KG1 (cell line): ENCODE measurements at regions not wholly inside any gene's neighbourhood (a gene's known extent, or its start where the extent isn't known, plus 50 kb on each side); places are given as distances from the start of the nearest gene placed in this dataset.
"Not testable (repeated sequence)": the region's sequence is repeated elsewhere in the genome, so short reads cannot be mapped to it uniquely, and the experiment has no call there.

Source experiments
- DNase-seq: peaks from one replicate; lab custom pipeline; 2025; lab: John Stamatoyannopoulos, UW

- no peak for DNase-seq
Observed at GRCh38 chr3:124043023-124043422, 51.1 kb upstream of the ROPN1 start.

GRCh38 chr3:124044956-124045355 is 53.0 kb upstream of the ROPN1 start:
- no peak for DNase-seq

- no peak for DNase-seq
Observed at GRCh38 chr3:124048967-124049798, 57.3 kb upstream of the ROPN1 start.

GRCh38 chr3:124051636-124052035 is 59.7 kb upstream of the ROPN1 start:
- DNase-seq: no peak

- no peak for DNase-seq
Observed at GRCh38 chr3:124053871-124054270, 61.9 kb upstream of the ROPN1 start.

GRCh38 chr3:124056846-124057245 is 64.9 kb upstream of the ROPN1 start:
- DNase-seq: no peak

GRCh38 chr3:124057420-124057819 is 65.5 kb upstream of the ROPN1 start:
- DNase-seq: no peak

GRCh38 chr3:124059580-124059979 is 67.7 kb upstream of the ROPN1 start:
- no peak for DNase-seq

- DNase-seq: no peak
Observed at GRCh38 chr3:124063197-124063909, 71.4 kb upstream of the ROPN1 start.

- no peak for DNase-seq
Observed at GRCh38 chr3:124064050-124064449, 72.1 kb upstream of the ROPN1 start.

- DNase-seq: not testable (repeated sequence)
Observed at GRCh38 chr3:124066543-124066942, 74.6 kb upstream of the ROPN1 start.

GRCh38 chr3:124069706-124070105 is 77.8 kb upstream of the ROPN1 start:
- DNase-seq: not testable (repeated sequence)

GRCh38 chr3:124075090-124075489 is 83.2 kb upstream of the ROPN1 start:
- DNase-seq: not testable (repeated sequence)

- DNase-seq: no peak
Observed at GRCh38 chr3:124075753-124076152, 83.8 kb upstream of the ROPN1 start.

- DNase-seq: no peak
Observed at GRCh38 chr3:124076235-124076634, 84.3 kb upstream of the ROPN1 start.

GRCh38 chr3:124078953-124079911 is 87.3 kb upstream of the ROPN1 start:
- peak; percentile 20 for DNase-seq

GRCh38 chr3:124079912-124080276 is 88.0 kb upstream of the ROPN1 start:
- no peak for DNase-seq

GRCh38 chr3:124082343-124082742 is 90.4 kb upstream of the ROPN1 start:
- DNase-seq: no peak

- no peak for DNase-seq
Observed at GRCh38 chr3:124084022-124084881, 92.3 kb upstream of the ROPN1 start.

GRCh38 chr3:124088801-124089200 is 96.9 kb upstream of the ROPN1 start:
- DNase-seq: no peak

GRCh38 chr3:124089214-124089613 is 97.3 kb upstream of the ROPN1 start:
- no peak for DNase-seq
